Suprapubic skin (tissue), 3 donors: ENCODE measurements at regions not wholly inside any gene's neighbourhood (a gene's known extent, or its start where the extent isn't known, plus 50 kb on each side); places are given as distances from the start of the nearest gene placed in this dataset.

Experiments
- CTCF ChIP-seq, 2 donors: fragments of 200-600 bp in 1 of 2; fragments of 450-650 bp in 1 of 2; sonication (generic) in 1 of 2; IDR thresholded peaks; one replicate each; pipeline ENCODE4 v1.5.1; 2016 to 2019; ENCODE audit warnings: antibody characterized with exemption in 2 of 2, mild to moderate bottlenecking in 1 of 2, moderate library complexity in 1 of 2
- EP300 ChIP-seq: sonication (generic); formaldehyde crosslinking; IDR thresholded peaks from one replicate; pipeline ENCODE4 v1.6.1; 2017; ENCODE audit warnings: antibody characterized with exemption
- POLR2A ChIP-seq, 2 donors: fragments of 450-650 bp; IDR thresholded peaks; one replicate each; pipeline ENCODE4 v1.6.1; 2017; ENCODE audit warnings: antibody characterized with exemption in 2 of 2, mild to moderate bottlenecking in 2 of 2, moderate library complexity in 2 of 2

- TF ChIP-seq CTCF (IDR thresholded peaks at IDR 0.05) (no peak), EP300 (no peak), POLR2A (IDR thresholded peaks at IDR 0.05) (no peak)
Measured at GRCh38 chr9:74001382-74001781, 495.8 kb upstream of the RORB start.
